HEK293 (cell line): ENCODE measurements at regions not wholly inside any gene's neighbourhood (a gene's known extent, or its start where the extent isn't known, plus 50 kb on each side); places are given as distances from the start of the nearest gene placed in this dataset.

Experiments used
- CTCF ChIA-PET: fragments of 350-600 bp; formaldehyde crosslinking; extraction: SDS; loops from one replicate; lab custom pipeline; 2021; ENCODE audit warnings: antibody characterized with exemption; lab: Yijun Ruan, JAX
- POLR2A ChIA-PET: fragments of 300-600 bp; formaldehyde crosslinking; extraction: SDS; loops from one replicate; lab custom pipeline; 2020; ENCODE audit warnings: antibody characterized with exemption, inconsistent platforms; lab: Yijun Ruan, JAX
- H3K27ac ChIP-seq: fragments of 200-500 bp; sonication (Bioruptor generic); 2 replicates; pipeline ENCODE4 v1.5.1; 2014; ENCODE audit warnings: low read depth, low read length, control low read depth, inconsistent platforms; ENCODE audit errors: extremely low read depth
- H3K36me3 ChIP-seq, 2 experiments: fragments of 200-500 bp in 1 of 2; sonication (Bioruptor generic) in 1 of 2; 1 replicate in 1 of 2; 2 replicates in 1 of 2; pipeline ENCODE4 v1.5.1; 2014 to 2017; ENCODE audit warnings: inconsistent platforms in 2 of 2, low read length in 2 of 2; ENCODE audit not compliant: control insufficient read depth in 2 of 2, insufficient read depth in 1 of 2
- H3K4me1 ChIP-seq: fragments of 200-500 bp; sonication (Bioruptor generic); 2 replicates; pipeline ENCODE4 v1.5.1; 2014; ENCODE audit warnings: mild to moderate bottlenecking, low read length, inconsistent platforms; ENCODE audit not compliant: control insufficient read depth, insufficient read depth
- H3K4me3 ChIP-seq: 2 replicates; pipeline ENCODE4 v1.5.1; 2011; ENCODE audit warnings: low read depth, mild to moderate bottlenecking, control low read depth, low read length, moderate library complexity
- H3K9me3 ChIP-seq: fragments of 200-500 bp; sonication (Bioruptor generic); 2 replicates; pipeline ENCODE4 v1.5.1; 2014; ENCODE audit warnings: low read depth, low read length, inconsistent platforms; ENCODE audit not compliant: control insufficient read depth, insufficient read depth
- FEZF1 ChIP-seq: fragments of 450-650 bp; formaldehyde crosslinking; IDR thresholded peaks from 2 replicates; pipeline ENCODE4 v1.5.1; 2016; ENCODE audit warnings: missing biosample characterization, missing genetic modification characterization
- GFI1B ChIP-seq: fragments of 450-650 bp; formaldehyde crosslinking; IDR thresholded peaks from 2 replicates; pipeline ENCODE4 v1.5.1; 2016; ENCODE audit warnings: missing biosample characterization, missing genetic modification characterization
- KLF7 ChIP-seq: fragments of 450-650 bp; formaldehyde crosslinking; IDR thresholded peaks from 2 replicates; pipeline ENCODE4 v1.5.1; 2016; ENCODE audit warnings: missing biosample characterization, missing genetic modification characterization, borderline replicate concordance
- ZBTB1 ChIP-seq: fragments of 450-650 bp; formaldehyde crosslinking; IDR thresholded peaks from 2 replicates; pipeline ENCODE4 v1.5.1; 2016; ENCODE audit warnings: missing biosample characterization, missing genetic modification characterization
- ZFP37 ChIP-seq: fragments of 450-650 bp; formaldehyde crosslinking; IDR thresholded peaks from 2 replicates; pipeline ENCODE4 v1.5.1; 2016; ENCODE audit warnings: missing biosample characterization, missing genetic modification characterization
- ZFP41 ChIP-seq: fragments of 450-650 bp; formaldehyde crosslinking; IDR thresholded peaks from 2 replicates; pipeline ENCODE4 v1.5.1; 2016; ENCODE audit warnings: missing biosample characterization, missing genetic modification characterization, borderline replicate concordance
- ZNF132 ChIP-seq: fragments of 450-650 bp; formaldehyde crosslinking; IDR thresholded peaks from 2 replicates; pipeline ENCODE4 v1.5.1; 2017; ENCODE audit warnings: missing biosample characterization, missing genetic modification characterization, borderline replicate concordance
- ZNF214 ChIP-seq: fragments of 450-650 bp; formaldehyde crosslinking; IDR thresholded peaks from 2 replicates; pipeline ENCODE4 v1.5.1; 2017; ENCODE audit warnings: missing biosample characterization, mild to moderate bottlenecking, missing genetic modification characterization, borderline replicate concordance
- ZNF274 ChIP-seq, 2 experiments: fragments of 200-500 bp in 1 of 2; fragments of 450-650 bp in 1 of 2; sonication (Bioruptor generic) in 1 of 2; formaldehyde crosslinking in 1 of 2; IDR thresholded peaks; 2 replicates each; pipeline versions ENCODE4 v1.5.1 to v1.6.1; 2014 to 2016; ENCODE audit warnings: borderline replicate concordance in 1 of 2, inconsistent platforms in 1 of 2, low read length in 1 of 2, missing biosample characterization in 1 of 2, missing genetic modification characterization in 1 of 2
- ZNF311 ChIP-seq: fragments of 450-650 bp; formaldehyde crosslinking; IDR thresholded peaks from 2 replicates; pipeline ENCODE4 v1.5.1; 2017; ENCODE audit warnings: missing biosample characterization, missing genetic modification characterization, borderline replicate concordance
- ZNF433 ChIP-seq: fragments of 450-650 bp; formaldehyde crosslinking; IDR thresholded peaks from 2 replicates; pipeline ENCODE4 v1.5.1; 2016; ENCODE audit warnings: missing biosample characterization, missing genetic modification characterization, low read depth
- ZNF600 ChIP-seq: fragments of 450-650 bp; formaldehyde crosslinking; IDR thresholded peaks from 2 replicates; pipeline ENCODE4 v1.5.1; 2016; ENCODE audit warnings: missing biosample characterization, missing genetic modification characterization
- ZNF76 ChIP-seq: fragments of 450-650 bp; formaldehyde crosslinking; IDR thresholded peaks from 2 replicates; pipeline ENCODE4; 2016; ENCODE audit warnings: low read depth, missing biosample characterization, missing genetic modification characterization, borderline replicate concordance
- ZNF830 ChIP-seq: fragments of 450-650 bp; IDR thresholded peaks from 2 replicates; pipeline ENCODE4 v1.5.0; 2018; ENCODE audit warnings: missing biosample characterization, missing genetic modification characterization, low read depth, mild to moderate bottlenecking, moderate library complexity
- TF ChIP-seq, protein P1 (sequence below): fragments of 450-650 bp; formaldehyde crosslinking; IDR thresholded peaks from 2 replicates; pipeline ENCODE4 v1.5.1; 2016; ENCODE audit warnings: missing biosample characterization, missing genetic modification characterization
- TF ChIP-seq, protein P2 (sequence below): fragments of 450-650 bp; formaldehyde crosslinking; IDR thresholded peaks from 2 replicates; pipeline ENCODE4 v1.5.1; 2016; ENCODE audit warnings: missing biosample characterization, missing genetic modification characterization
- TF ChIP-seq, protein P3 (sequence below): fragments of 450-650 bp; formaldehyde crosslinking; IDR thresholded peaks from 2 replicates; pipeline ENCODE4 v1.5.1; 2016; ENCODE audit warnings: missing biosample characterization, missing genetic modification characterization
- TF ChIP-seq, protein P4 (sequence below): fragments of 450-650 bp; formaldehyde crosslinking; IDR thresholded peaks from 2 replicates; pipeline ENCODE4 v1.5.1; 2016; ENCODE audit warnings: missing biosample characterization, missing genetic modification characterization

DNA sequence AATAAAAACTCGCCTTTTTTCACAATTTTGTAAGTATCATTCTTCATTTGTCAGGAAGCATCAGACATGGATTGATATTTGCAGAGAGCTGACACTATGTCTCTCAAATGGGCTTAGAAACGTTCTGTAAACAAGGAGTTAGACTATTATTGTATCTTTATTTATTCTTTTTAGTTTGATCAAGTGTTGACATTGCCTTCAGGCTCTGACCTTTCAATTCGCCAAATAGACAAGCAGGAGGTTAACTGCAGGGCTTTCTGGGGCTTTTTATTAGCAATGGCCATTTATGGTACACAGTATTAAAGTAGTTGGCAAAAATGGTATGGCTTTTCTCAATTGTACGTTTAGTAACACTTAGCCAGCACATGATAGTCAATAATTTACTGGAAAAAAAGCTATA lies 221.7 kb downstream of the ZWINT start:
- no peaks in the 10 kb centered on the region for H3K36me3 ChIP-seq
- CTCF ChIA-PET, result no interaction called here
- H3K9me3 ChIP-seq, result no peaks in the 10 kb centered on the region
- H3K27ac ChIP-seq, result no peak overlapping the region
- no peak overlapping the region for H3K4me3 ChIP-seq
- no peak for TF ChIP-seq ZNF311 (tag by site-specific recombination)
- TF ChIP-seq, protein P1, sequence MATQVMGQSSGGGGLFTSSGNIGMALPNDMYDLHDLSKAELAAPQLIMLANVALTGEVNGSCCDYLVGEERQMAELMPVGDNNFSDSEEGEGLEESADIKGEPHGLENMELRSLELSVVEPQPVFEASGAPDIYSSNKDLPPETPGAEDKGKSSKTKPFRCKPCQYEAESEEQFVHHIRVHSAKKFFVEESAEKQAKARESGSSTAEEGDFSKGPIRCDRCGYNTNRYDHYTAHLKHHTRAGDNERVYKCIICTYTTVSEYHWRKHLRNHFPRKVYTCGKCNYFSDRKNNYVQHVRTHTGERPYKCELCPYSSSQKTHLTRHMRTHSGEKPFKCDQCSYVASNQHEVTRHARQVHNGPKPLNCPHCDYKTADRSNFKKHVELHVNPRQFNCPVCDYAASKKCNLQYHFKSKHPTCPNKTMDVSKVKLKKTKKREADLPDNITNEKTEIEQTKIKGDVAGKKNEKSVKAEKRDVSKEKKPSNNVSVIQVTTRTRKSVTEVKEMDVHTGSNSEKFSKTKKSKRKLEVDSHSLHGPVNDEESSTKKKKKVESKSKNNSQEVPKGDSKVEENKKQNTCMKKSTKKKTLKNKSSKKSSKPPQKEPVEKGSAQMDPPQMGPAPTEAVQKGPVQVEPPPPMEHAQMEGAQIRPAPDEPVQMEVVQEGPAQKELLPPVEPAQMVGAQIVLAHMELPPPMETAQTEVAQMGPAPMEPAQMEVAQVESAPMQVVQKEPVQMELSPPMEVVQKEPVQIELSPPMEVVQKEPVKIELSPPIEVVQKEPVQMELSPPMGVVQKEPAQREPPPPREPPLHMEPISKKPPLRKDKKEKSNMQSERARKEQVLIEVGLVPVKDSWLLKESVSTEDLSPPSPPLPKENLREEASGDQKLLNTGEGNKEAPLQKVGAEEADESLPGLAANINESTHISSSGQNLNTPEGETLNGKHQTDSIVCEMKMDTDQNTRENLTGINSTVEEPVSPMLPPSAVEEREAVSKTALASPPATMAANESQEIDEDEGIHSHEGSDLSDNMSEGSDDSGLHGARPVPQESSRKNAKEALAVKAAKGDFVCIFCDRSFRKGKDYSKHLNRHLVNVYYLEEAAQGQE (tag by site-specific recombination), result no peak
- TF ChIP-seq ZNF600, result no peak
- no peak for TF ChIP-seq ZFP37 (tag by site-specific recombination)
- no peak for TF ChIP-seq ZNF433 (tag by site-specific recombination)
- TF ChIP-seq ZFP41 (tag by site-specific recombination), result no peak
- TF ChIP-seq ZBTB1 (tag by site-specific recombination), result no peak
- TF ChIP-seq, all 188 proteins: peak for 0
- no peaks in the 10 kb centered on the region for H3K4me1 ChIP-seq
- POLR2A ChIA-PET, result no interaction called here

DNA sequence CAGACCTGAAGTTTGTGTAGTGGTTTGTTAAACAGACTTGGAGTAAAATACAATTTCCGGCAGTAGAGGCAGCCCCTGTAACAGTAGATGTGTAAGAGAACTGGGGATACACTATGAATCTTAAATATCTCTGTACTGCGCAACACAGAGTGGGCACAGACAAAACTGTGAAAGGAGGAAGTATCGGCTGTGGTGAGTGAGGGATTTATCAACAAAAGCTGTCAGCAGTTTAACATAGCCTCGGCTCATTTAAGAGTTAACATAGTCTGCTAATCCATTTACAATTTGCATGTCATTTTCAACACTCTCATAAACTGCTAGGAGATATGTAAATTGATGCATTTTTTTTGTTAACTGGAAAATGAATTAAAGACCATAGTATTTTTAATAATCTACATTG lies 225.2 kb downstream of the ZWINT start:
- no peaks in the 10 kb centered on the region for H3K9me3 ChIP-seq
- ChIA-PET CTCF (no interaction called here), POLR2A (no interaction called here)
- no peaks in the 10 kb centered on the region for H3K36me3 ChIP-seq
- TF ChIP-seq, protein P2, sequence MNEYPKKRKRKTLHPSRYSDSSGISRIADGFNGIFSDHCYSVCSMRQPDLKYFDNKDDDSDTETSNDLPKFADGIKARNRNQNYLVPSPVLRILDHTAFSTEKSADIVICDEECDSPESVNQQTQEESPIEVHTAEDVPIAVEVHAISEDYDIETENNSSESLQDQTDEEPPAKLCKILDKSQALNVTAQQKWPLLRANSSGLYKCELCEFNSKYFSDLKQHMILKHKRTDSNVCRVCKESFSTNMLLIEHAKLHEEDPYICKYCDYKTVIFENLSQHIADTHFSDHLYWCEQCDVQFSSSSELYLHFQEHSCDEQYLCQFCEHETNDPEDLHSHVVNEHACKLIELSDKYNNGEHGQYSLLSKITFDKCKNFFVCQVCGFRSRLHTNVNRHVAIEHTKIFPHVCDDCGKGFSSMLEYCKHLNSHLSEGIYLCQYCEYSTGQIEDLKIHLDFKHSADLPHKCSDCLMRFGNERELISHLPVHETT, result no peak
- TF ChIP-seq ZNF830 (tag by site-specific recombination) (no peak), GFI1B (no peak), KLF7 (tag by site-specific recombination) (no peak), FEZF1 (tag by site-specific recombination) (no peak), ZNF132 (no peak), ZNF214 (tag by site-specific recombination) (no peak), ZNF274 (IDR thresholded peaks at IDR 0.05; ENCODE audit: low read length) (no peak), ZNF274 (tag by site-specific recombination; IDR thresholded peaks at IDR 0.05; ENCODE audit: borderline replicate concordance) (no peak), ZNF76 (tag by site-specific recombination) (no peak)
- TF ChIP-seq, protein P3, sequence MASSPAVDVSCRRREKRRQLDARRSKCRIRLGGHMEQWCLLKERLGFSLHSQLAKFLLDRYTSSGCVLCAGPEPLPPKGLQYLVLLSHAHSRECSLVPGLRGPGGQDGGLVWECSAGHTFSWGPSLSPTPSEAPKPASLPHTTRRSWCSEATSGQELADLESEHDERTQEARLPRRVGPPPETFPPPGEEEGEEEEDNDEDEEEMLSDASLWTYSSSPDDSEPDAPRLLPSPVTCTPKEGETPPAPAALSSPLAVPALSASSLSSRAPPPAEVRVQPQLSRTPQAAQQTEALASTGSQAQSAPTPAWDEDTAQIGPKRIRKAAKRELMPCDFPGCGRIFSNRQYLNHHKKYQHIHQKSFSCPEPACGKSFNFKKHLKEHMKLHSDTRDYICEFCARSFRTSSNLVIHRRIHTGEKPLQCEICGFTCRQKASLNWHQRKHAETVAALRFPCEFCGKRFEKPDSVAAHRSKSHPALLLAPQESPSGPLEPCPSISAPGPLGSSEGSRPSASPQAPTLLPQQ, result no peak
- TF ChIP-seq, protein P4, sequence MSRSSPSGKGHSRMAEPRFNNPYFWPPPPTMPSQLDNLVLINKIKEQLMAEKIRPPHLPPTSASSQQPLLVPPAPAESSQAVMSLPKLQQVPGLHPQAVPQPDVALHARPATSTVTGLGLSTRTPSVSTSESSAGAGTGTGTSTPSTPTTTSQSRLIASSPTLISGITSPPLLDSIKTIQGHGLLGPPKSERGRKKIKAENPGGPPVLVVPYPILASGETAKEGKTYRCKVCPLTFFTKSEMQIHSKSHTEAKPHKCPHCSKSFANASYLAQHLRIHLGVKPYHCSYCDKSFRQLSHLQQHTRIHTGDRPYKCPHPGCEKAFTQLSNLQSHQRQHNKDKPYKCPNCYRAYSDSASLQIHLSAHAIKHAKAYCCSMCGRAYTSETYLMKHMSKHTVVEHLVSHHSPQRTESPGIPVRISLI (tag by site-specific recombination), result no peak
- H3K4me3 ChIP-seq, result no peak overlapping the region
- no peak overlapping the region for H3K27ac ChIP-seq
- H3K4me1 ChIP-seq, result no peaks in the 10 kb centered on the region
